Ishikawa (cell line): ENCODE measurements at regions not wholly inside any gene's neighbourhood (a gene's known extent, or its start where the extent isn't known, plus 50 kb on each side); places are given as distances from the start of the nearest gene placed in this dataset.

Experiments
- CEBPB ChIP-seq: IDR thresholded peaks from 2 replicates; pipeline ENCODE4 v1.6.1; 2012
- EGR1 ChIP-seq: IDR thresholded peaks from 2 replicates; pipeline ENCODE4 v1.6.1; 2012
- EP300 ChIP-seq: IDR thresholded peaks from 2 replicates; pipeline ENCODE4 v1.6.1; 2012; ENCODE audit warnings: borderline replicate concordance
- FOXM1 ChIP-seq: IDR thresholded peaks from 2 replicates; pipeline ENCODE4 v1.6.1; 2012; ENCODE audit warnings: low read depth, borderline replicate concordance
- NFIC ChIP-seq: IDR thresholded peaks from 2 replicates; pipeline ENCODE4 v1.6.1; 2012
- RAD21 ChIP-seq: IDR thresholded peaks from 2 replicates; pipeline ENCODE4 v1.6.1; 2012; ENCODE audit warnings: low read depth
- TAF1 ChIP-seq: IDR thresholded peaks from 2 replicates; pipeline ENCODE4 v1.6.1; 2012; ENCODE audit warnings: low read depth, mild to moderate bottlenecking
- TCF12 ChIP-seq: IDR thresholded peaks from 2 replicates; pipeline ENCODE4 v1.6.1; 2012; ENCODE audit warnings: low read depth
- TEAD4 ChIP-seq: IDR thresholded peaks from 2 replicates; pipeline ENCODE4 v1.6.1; 2012
- YY1 ChIP-seq: IDR thresholded peaks from 2 replicates; pipeline ENCODE4 v1.6.1; 2012; ENCODE audit warnings: low read depth
- ZBTB7A ChIP-seq: IDR thresholded peaks from 2 replicates; pipeline ENCODE4 v1.6.1; 2012; ENCODE audit warnings: low read depth
- TF ChIP-seq, protein P1 (sequence below): IDR thresholded peaks from 2 replicates; pipeline ENCODE4 v1.6.1; 2012
- TF ChIP-seq, protein P2 (sequence below): IDR thresholded peaks from 2 replicates; pipeline ENCODE4 v1.6.1; 2012; ENCODE audit warnings: low read depth, mild to moderate bottlenecking
- TF ChIP-seq, protein P3 (sequence below): IDR thresholded peaks from 2 replicates; pipeline ENCODE4 v1.6.1; 2012

DNA sequence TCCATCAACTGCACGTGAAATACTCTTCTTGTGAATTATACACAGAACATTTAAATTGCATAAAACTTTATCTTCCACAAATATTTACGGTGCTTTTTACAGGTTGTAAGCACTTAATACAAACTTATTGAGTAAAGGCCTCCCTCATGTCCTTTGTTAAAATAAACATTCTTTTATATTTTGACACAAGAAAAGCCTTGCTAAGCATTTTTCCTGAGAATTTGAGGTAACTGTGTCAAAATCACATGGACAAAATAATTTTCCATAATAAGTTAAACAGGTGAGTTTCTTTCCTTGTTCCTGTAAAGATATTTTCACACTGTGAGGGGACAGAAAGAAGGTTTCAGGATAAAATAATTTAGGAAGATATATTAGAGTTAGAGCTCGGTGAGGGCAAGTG, 1317.1 kb upstream of the ZEB2 start:
- TF ChIP-seq EP300 (no peak), CEBPB (no peak), ZBTB7A (no peak), RAD21 (no peak), YY1 (no peak), TAF1 (no peak), TEAD4 (no peak), NFIC (no peak), FOXM1 (no peak), EGR1 (no peak), TCF12 (no peak)
- TF ChIP-seq, protein P1, sequence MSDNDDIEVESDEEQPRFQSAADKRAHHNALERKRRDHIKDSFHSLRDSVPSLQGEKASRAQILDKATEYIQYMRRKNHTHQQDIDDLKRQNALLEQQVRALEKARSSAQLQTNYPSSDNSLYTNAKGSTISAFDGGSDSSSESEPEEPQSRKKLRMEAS = no peak
- TF ChIP-seq, protein P2, sequence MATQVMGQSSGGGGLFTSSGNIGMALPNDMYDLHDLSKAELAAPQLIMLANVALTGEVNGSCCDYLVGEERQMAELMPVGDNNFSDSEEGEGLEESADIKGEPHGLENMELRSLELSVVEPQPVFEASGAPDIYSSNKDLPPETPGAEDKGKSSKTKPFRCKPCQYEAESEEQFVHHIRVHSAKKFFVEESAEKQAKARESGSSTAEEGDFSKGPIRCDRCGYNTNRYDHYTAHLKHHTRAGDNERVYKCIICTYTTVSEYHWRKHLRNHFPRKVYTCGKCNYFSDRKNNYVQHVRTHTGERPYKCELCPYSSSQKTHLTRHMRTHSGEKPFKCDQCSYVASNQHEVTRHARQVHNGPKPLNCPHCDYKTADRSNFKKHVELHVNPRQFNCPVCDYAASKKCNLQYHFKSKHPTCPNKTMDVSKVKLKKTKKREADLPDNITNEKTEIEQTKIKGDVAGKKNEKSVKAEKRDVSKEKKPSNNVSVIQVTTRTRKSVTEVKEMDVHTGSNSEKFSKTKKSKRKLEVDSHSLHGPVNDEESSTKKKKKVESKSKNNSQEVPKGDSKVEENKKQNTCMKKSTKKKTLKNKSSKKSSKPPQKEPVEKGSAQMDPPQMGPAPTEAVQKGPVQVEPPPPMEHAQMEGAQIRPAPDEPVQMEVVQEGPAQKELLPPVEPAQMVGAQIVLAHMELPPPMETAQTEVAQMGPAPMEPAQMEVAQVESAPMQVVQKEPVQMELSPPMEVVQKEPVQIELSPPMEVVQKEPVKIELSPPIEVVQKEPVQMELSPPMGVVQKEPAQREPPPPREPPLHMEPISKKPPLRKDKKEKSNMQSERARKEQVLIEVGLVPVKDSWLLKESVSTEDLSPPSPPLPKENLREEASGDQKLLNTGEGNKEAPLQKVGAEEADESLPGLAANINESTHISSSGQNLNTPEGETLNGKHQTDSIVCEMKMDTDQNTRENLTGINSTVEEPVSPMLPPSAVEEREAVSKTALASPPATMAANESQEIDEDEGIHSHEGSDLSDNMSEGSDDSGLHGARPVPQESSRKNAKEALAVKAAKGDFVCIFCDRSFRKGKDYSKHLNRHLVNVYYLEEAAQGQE = no peak
- TF ChIP-seq, protein P3, sequence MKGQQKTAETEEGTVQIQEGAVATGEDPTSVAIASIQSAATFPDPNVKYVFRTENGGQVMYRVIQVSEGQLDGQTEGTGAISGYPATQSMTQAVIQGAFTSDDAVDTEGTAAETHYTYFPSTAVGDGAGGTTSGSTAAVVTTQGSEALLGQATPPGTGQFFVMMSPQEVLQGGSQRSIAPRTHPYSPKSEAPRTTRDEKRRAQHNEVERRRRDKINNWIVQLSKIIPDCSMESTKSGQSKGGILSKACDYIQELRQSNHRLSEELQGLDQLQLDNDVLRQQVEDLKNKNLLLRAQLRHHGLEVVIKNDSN = no peak
